ENCODE measurements at regions not wholly inside any gene's neighbourhood (a gene's known extent, or its start where the extent isn't known, plus 50 kb on each side); places are given as distances from the start of the nearest gene placed in this dataset.

GRCh38 chr3:194049394-194049793 lies 86.6 kb upstream of the HES1 start:
- TF ChIP-seq, protein P1, sequence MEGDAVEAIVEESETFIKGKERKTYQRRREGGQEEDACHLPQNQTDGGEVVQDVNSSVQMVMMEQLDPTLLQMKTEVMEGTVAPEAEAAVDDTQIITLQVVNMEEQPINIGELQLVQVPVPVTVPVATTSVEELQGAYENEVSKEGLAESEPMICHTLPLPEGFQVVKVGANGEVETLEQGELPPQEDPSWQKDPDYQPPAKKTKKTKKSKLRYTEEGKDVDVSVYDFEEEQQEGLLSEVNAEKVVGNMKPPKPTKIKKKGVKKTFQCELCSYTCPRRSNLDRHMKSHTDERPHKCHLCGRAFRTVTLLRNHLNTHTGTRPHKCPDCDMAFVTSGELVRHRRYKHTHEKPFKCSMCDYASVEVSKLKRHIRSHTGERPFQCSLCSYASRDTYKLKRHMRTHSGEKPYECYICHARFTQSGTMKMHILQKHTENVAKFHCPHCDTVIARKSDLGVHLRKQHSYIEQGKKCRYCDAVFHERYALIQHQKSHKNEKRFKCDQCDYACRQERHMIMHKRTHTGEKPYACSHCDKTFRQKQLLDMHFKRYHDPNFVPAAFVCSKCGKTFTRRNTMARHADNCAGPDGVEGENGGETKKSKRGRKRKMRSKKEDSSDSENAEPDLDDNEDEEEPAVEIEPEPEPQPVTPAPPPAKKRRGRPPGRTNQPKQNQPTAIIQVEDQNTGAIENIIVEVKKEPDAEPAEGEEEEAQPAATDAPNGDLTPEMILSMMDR (IDR thresholded peaks at IDR 0.05), result no peak
- no peak for TF ChIP-seq POLR2A (IDR thresholded peaks at IDR 0.05)

Measured in lower leg skin (tissue), 3 donors.